Duodenal mucosa (tissue), 2 donors: ENCODE measurements at regions not wholly inside any gene's neighbourhood (a gene's known extent, or its start where the extent isn't known, plus 50 kb on each side); places are given as distances from the start of the nearest gene placed in this dataset.

Experiments used
- H3K27ac ChIP-seq: one replicate; pipeline ENCODE4 v1.7.0; 2013; ENCODE audit warnings: low read depth, low read length
- H3K27me3 ChIP-seq, 2 donors: one replicate each; pipeline ENCODE4 v1.7.0; 2013; ENCODE audit warnings: low read length in 2 of 2, control low read depth in 1 of 2; ENCODE audit not compliant: insufficient read depth in 2 of 2, control insufficient read depth in 1 of 2
- H3K36me3 ChIP-seq, 2 donors: one replicate each; pipeline ENCODE4 v1.7.0; 2013; ENCODE audit warnings: low read length in 2 of 2, control low read depth in 1 of 2; ENCODE audit not compliant: insufficient read depth in 2 of 2, control insufficient read depth in 1 of 2
- H3K4me1 ChIP-seq, 2 donors: one replicate each; pipeline ENCODE4 v1.7.0; 2013; ENCODE audit warnings: low read length in 2 of 2, control low read depth in 1 of 2; ENCODE audit not compliant: insufficient read depth in 2 of 2, control insufficient read depth in 1 of 2
- H3K4me3 ChIP-seq, 2 donors: one replicate each; pipeline ENCODE4 v1.7.0; 2013; ENCODE audit warnings: low read length in 2 of 2, low read depth in 1 of 2
- H3K9ac ChIP-seq, 2 donors: one replicate each; pipeline ENCODE4 v1.7.0; 2013; ENCODE audit warnings: low read length in 2 of 2, low read depth in 1 of 2
- H3K9me3 ChIP-seq, 2 donors: one replicate each; pipeline ENCODE4 v1.7.0; 2013; ENCODE audit warnings: low read length in 2 of 2, control low read depth in 1 of 2; ENCODE audit not compliant: control insufficient read depth in 1 of 2

DNA sequence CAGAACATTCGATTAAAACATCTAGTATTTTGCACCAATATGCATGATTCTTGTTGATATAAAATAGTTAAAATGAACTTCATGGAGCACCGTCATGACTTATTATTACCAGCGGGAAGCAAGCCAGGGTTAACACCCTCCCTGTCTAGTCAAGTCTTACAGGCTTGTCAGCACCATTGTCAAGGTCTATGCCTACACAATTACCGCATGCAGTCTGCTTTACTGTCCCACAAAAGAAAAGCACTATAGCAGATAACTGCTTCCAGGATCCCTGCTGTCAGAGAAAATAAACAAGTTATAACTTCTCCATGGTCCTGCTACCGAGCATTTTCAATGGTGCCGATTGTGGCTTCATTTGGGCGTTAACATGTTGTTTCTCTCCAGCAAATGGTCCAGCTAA lies 968.0 kb upstream of the FAM98A start:
- Histone ChIP-seq H3K27ac (no peak overlapping the region), H3K27me3 (no peaks in the 10 kb centered on the region), H3K9me3 (peaks cover 0 to 2% of the 10 kb centered on the region in 2 donors), H3K4me3 (no peak overlapping the region), H3K4me1 (no peaks in the 10 kb centered on the region), H3K9ac (no peak overlapping the region), H3K36me3 (no peaks in the 10 kb centered on the region)

DNA sequence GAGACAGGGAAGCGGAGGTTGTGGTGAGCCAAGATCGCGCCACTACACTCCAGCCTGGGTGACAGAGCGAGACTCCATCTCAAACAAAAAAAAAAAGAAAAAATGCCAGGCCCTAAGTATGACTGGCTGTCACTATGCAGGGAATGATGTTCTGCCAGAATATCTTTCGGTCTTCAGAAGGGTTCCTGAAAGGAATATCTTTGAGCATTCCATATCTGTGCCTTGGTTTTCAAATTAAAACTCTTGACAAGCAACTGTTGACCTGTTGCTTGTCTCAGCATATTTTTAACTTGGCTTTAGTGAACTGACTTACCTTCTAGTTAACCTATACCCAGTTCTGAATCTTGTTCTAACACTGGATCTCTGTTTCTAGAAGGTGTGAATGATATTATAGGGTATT lies 953.2 kb upstream of the FAM98A start:
- H3K9ac ChIP-seq, result no peak overlapping the region
- H3K36me3 ChIP-seq, result no peaks in the 10 kb centered on the region
- H3K9me3 ChIP-seq, result peaks cover 0 to 2% of the 10 kb centered on the region in 2 donors
- no peaks in the 10 kb centered on the region for H3K4me1 ChIP-seq
- H3K27ac ChIP-seq, result no peak overlapping the region
- H3K4me3 ChIP-seq, result no peak overlapping the region
- no peaks in the 10 kb centered on the region for H3K27me3 ChIP-seq

DNA sequence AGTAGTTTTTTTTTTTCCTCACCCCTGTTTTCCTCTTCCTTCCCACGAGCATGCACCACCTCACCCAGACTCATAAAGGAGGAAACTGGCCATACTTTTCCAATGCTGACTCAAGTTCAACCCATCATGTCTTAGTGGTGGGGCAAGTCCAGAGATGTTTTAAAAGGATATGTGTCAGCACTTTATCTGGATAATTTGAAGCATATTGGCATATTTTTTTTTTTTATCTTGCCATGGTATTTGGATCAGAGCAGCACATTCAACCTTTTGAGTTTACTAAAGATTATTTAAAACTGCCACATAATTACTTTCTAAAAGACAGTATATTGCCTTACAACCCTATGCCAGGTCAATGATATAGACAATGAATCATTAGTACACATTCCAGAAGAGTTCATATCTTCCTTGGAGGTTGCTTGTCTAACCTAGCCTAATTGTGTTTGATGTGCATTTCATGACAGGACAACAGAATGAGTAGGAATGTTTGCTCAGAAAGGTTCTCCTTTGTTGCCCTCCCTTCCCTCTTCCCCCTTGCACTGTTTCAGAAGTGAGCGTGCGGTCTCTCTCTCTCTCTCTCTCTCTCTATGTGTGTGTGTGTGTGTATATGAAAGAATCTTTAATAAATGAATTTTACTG lies 950.7 kb upstream of the FAM98A start:
- Histone ChIP-seq H3K9me3 (peaks cover 6 to 7% of the 10 kb centered on the region in 2 donors), H3K27me3 (no peaks in the 10 kb centered on the region), H3K4me3 (no peak overlapping the region), H3K27ac (no peak overlapping the region), H3K4me1 (no peaks in the 10 kb centered on the region), H3K9ac (no peak overlapping the region), H3K36me3 (no peaks in the 10 kb centered on the region)

DNA sequence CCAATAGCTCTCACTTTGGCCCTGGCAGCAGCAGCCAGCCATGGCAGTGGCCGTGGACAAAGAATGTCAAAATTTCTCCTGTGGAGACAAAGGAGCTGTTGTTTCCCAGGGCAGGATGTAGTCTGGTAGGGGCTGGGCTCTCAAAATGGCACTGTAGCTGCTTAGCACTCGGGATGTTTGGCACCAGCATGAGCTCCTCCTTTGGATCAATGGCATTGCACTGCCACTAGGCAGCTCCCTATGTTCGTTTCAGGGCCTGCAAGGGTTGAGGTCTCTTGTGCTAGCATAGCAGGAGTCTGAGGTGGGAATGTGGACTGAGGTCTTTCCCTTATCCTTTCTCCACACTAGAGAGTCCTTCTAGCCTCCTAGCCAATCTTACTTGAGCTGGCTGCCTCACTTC lies 948.8 kb upstream of the FAM98A start:
- no peaks in the 10 kb centered on the region for H3K4me1 ChIP-seq
- no peak overlapping the region for H3K4me3 ChIP-seq
- H3K27ac ChIP-seq, result no peak overlapping the region
- H3K27me3 ChIP-seq, result no peaks in the 10 kb centered on the region
- H3K9me3 ChIP-seq, result peaks cover 6 to 7% of the 10 kb centered on the region in 2 donors
- H3K9ac ChIP-seq, result no peak overlapping the region
- no peaks in the 10 kb centered on the region for H3K36me3 ChIP-seq

DNA sequence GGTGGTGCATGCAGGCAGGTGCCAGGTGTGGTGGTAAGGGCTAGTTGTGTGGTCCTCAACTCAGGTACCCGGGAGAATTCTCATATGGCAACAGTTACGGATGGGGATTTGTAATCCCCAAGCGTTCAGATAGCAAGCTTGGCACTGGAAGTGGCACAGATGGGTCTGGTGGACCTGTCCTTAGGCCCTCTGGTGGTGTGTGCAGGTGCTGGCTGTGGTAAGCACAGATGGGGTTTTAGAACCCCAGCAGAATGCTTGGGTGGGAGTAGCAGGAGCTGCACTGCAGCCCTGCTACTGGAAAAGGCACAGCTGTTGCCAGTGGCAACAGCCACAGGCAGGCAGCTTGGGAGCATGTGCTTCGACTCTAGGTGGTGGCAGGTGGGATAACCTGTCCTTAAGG lies 948.2 kb upstream of the FAM98A start:
- H3K4me1 ChIP-seq, result no peaks in the 10 kb centered on the region
- H3K4me3 ChIP-seq, result no peak overlapping the region
- no peaks in the 10 kb centered on the region for H3K27me3 ChIP-seq
- no peak overlapping the region for H3K27ac ChIP-seq
- no peak overlapping the region for H3K9ac ChIP-seq
- no peaks in the 10 kb centered on the region for H3K36me3 ChIP-seq
- peaks cover 6 to 7% of the 10 kb centered on the region in 2 donors for H3K9me3 ChIP-seq

DNA sequence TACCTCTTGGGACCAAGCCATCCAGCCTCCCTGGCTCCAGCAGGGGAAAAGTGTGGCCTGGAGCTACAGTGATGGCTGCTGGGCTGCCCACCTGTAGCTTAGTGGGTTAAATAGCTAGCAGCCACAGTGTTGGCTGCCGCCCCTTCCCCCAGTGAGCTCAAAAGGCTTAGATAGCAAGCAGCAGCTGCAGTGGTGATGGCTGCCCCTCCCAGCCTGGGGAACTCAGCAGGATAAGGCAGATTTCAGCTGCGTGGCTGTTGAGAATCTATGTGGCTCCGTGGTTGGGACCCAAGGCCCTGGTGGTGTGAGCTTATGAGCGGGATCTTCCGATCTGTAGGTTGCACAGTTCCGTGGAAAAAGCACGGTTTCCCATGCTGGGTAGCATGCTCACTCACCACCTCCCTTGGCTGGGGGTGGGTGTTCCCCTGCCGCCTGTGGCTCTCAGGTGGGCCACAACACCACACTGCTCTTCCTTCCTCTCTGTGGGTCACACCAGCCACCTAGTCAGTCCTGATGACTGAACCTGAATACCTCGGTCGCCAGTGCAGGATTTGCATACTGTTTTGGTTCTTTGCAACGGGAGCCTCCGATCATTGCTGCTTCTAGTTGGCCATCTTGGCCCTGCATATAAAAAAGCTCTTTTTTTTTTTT lies 946.5 kb upstream of the FAM98A start:
- no peaks in the 10 kb centered on the region for H3K36me3 ChIP-seq
- no peak overlapping the region for H3K27ac ChIP-seq
- no peaks in the 10 kb centered on the region for H3K4me1 ChIP-seq
- H3K4me3 ChIP-seq, result no peak overlapping the region
- H3K9me3 ChIP-seq, result peaks cover 6 to 8% of the 10 kb centered on the region in 2 donors
- H3K27me3 ChIP-seq, result no peaks in the 10 kb centered on the region
- no peak overlapping the region for H3K9ac ChIP-seq

DNA sequence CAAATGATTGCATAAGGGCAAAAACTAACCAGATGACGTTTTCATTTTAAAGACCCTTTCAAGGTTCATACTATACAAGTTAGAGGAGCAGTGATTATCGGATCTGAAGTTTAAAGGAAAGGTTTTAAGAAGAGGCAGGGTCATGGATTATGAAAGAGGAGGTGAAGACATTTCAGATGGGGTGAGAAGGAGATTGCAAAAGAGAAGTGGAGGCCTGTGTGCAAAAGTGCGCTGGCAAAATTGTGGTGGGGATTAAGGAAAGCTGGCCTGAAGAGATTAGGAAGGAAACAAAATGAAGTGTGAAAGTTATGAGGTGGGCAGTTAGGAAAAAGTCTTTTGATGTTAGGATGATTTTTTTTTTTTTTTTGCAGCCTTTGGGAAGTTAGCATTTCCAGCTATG lies 935.7 kb upstream of the FAM98A start:
- Histone ChIP-seq H3K27me3 (no peaks in the 10 kb centered on the region), H3K4me1 (no peaks in the 10 kb centered on the region), H3K36me3 (no peaks in the 10 kb centered on the region), H3K27ac (no peak overlapping the region), H3K9ac (no peak overlapping the region), H3K4me3 (no peak overlapping the region), H3K9me3 (peaks cover 0 to 5% of the 10 kb centered on the region in 2 donors)

DNA sequence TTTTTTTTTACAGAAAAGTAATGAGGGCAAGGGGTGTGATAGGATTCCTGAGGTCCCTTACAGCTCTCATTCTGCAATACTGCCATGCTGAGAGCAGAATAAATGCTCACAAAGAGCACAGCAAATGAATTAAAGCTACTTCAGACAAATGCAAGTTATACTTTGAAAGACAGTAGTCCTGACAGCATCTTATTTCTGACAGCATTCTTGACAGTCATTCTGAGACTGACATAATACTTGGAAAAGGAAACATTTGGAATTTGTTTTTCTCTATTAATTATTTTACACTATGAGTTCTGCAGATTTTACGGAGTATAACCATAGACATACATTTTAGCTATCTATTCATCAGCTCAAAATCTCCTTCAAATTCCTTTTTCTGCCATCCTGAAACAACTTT lies 935.2 kb upstream of the FAM98A start:
- Histone ChIP-seq H3K27me3 (no peaks in the 10 kb centered on the region), H3K27ac (no peak overlapping the region), H3K9ac (no peak overlapping the region), H3K9me3 (peaks cover 0 to under 1% of the 10 kb centered on the region in 2 donors), H3K4me1 (no peaks in the 10 kb centered on the region), H3K4me3 (no peak overlapping the region), H3K36me3 (no peaks in the 10 kb centered on the region)

DNA sequence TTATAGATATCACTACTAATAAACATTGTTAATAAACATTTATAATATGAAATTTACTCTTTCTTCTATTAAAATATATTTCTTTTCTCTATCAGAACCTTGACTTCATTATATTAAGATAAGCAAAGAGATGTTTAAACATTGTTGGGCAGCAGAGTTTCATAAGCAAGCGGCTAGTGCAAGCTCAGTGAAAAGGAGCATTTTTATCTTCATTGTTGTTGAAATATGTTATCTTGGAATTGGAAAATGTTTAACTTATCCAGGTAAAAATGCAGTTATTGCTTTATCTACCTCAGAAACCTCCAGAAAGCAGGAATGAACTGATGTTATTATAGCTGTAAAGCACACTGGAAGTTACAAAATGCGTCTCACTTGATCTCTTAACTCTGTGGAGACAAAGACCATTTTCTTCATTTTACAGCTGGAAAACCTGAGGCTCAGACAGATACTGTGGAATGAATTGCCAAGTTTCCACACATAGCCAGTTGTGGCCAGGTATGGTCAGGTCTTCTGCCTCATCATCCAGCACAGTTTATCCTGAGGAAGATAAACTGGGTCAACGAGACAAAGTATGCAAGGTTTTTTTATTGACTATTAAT lies 934.6 kb upstream of the FAM98A start:
- Histone ChIP-seq H3K4me1 (no peaks in the 10 kb centered on the region), H3K9me3 (no peaks in the 10 kb centered on the region), H3K36me3 (no peaks in the 10 kb centered on the region), H3K9ac (no peak overlapping the region), H3K4me3 (no peak overlapping the region), H3K27ac (no peak overlapping the region), H3K27me3 (no peaks in the 10 kb centered on the region)

DNA sequence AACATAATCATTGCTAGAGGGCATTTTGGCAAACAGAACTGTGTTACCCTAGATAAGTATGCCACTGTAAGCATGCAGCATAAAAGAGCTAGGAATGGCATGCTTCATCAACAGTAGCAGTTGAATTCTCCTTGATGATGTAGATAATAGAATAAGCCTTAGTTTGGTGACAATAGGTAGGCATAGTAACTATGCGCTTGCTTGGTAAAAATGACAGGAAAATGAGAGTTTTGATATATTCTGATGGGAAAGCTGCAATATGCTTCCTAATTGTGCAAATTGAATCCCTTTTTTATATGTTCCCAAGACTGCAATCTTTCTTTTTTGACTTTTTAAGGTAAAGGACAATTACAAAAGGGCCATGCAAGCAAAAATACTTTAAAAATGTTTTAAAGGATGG lies 930.9 kb upstream of the FAM98A start:
- Histone ChIP-seq H3K36me3 (no peaks in the 10 kb centered on the region), H3K27ac (no peak overlapping the region), H3K4me3 (no peak overlapping the region), H3K27me3 (no peaks in the 10 kb centered on the region), H3K9ac (no peak overlapping the region), H3K4me1 (no peaks in the 10 kb centered on the region), H3K9me3 (no peaks in the 10 kb centered on the region)
